OCI-LY7 (cell line): ENCODE measurements at regions not wholly inside any gene's neighbourhood (a gene's known extent, or its start where the extent isn't known, plus 50 kb on each side); places are given as distances from the start of the nearest gene placed in this dataset.

Experiments
- BruUV-seq: library from RNA; stranded (reverse); fragments of 400-500 nt; replicated peaks from 2 replicates; lab custom pipeline; 2021; lab: Mats Ljungman, UMichigan
- CTCF ChIA-PET: fragments of 300-600 bp; sonication (Branson Sonifier 250); formaldehyde crosslinking; loops from one replicate; lab custom pipeline; 2022; ENCODE audit warnings: antibody characterized with exemption; ENCODE audit not compliant: unreplicated experiment; lab: Charles Lee
- POLR2A ChIA-PET: fragments of 300-600 bp; sonication (Branson Sonifier 250); formaldehyde crosslinking; loops from one replicate; lab custom pipeline; 2022; ENCODE audit warnings: antibody characterized with exemption; lab: Charles Lee
- DNase-seq: peaks from one replicate; pipeline ENCODE4 v3.0.0-alpha.2; 2015; ENCODE audit warnings: low spot score
- H2AFZ ChIP-seq: fragments of 200-600 bp; sonication (generic), shearing (Covaris generic); 2 replicates; pipeline ENCODE4 v1.6.1; 2014; ENCODE audit warnings: mild to moderate bottlenecking, antibody characterized with exemption, low read length, moderate library complexity
- H3K27ac ChIP-seq: fragments of 200-600 bp; sonication (generic); 2 replicates; pipeline ENCODE4 v1.5.1; 2014; ENCODE audit warnings: mixed run types, low read depth, mild to moderate bottlenecking, moderate library complexity, low read length, inconsistent platforms; ENCODE audit not compliant: poor library complexity, severe bottlenecking
- H3K36me3 ChIP-seq: fragments of 200-600 bp; sonication (generic); 2 replicates; pipeline ENCODE4 v1.6.1; 2014; ENCODE audit warnings: mild to moderate bottlenecking, antibody characterized with exemption, low read length, moderate library complexity, mixed read lengths; ENCODE audit not compliant: insufficient read depth
- H3K4me1 ChIP-seq: fragments of 200-600 bp; sonication (generic); 2 replicates; pipeline ENCODE4 v1.5.1; 2014; ENCODE audit warnings: mild to moderate bottlenecking, low read length; ENCODE audit not compliant: insufficient read depth, poor library complexity, severe bottlenecking
- H3K4me2 ChIP-seq: fragments of 200-600 bp; sonication (generic); 2 replicates; pipeline ENCODE4 v1.6.1; 2014; ENCODE audit warnings: mild to moderate bottlenecking, low read length
- H3K4me3 ChIP-seq: fragments of 200-600 bp; sonication (generic); 2 replicates; pipeline ENCODE4 v1.5.1; 2014; ENCODE audit warnings: mild to moderate bottlenecking, low read depth, low read length; ENCODE audit not compliant: poor library complexity, severe bottlenecking
- H3K79me2 ChIP-seq: fragments of 200-600 bp; sonication (generic); 2 replicates; pipeline ENCODE4 v1.6.1; 2016; ENCODE audit warnings: low read depth, mild to moderate bottlenecking, low read length, moderate library complexity, mixed read lengths; ENCODE audit not compliant: insufficient read depth
- H3K9me2 ChIP-seq: fragments of 200-600 bp; sonication (generic); 2 replicates; pipeline ENCODE4 v1.6.1; 2016; ENCODE audit warnings: mild to moderate bottlenecking, low read length, mixed read lengths; ENCODE audit not compliant: insufficient read depth
- H3K9me3 ChIP-seq: fragments of 200-600 bp; sonication (generic); 2 replicates; pipeline ENCODE4 v1.6.1; 2014; ENCODE audit warnings: mild to moderate bottlenecking, mixed run types, low read length, mixed read lengths
- H4K20me1 ChIP-seq: fragments of 200-600 bp; sonication (generic); 2 replicates; pipeline ENCODE4 v1.6.1; 2014; ENCODE audit warnings: mild to moderate bottlenecking, antibody characterized with exemption, low read length, moderate library complexity, mixed read lengths; ENCODE audit not compliant: insufficient read depth
- CTCF ChIP-seq: fragments of 200-600 bp; sonication (generic); conservative IDR thresholded peaks from 2 replicates; pipeline ENCODE4 v1.5.1; 2014; ENCODE audit warnings: mild to moderate bottlenecking, antibody characterized with exemption, low read length, moderate library complexity, mixed read lengths
- EZH2phosphoT487 ChIP-seq: fragments of 200-600 bp; sonication (generic); IDR thresholded peaks from 2 replicates; pipeline ENCODE4 v1.6.1; 2018; ENCODE audit warnings: low read depth, borderline replicate concordance, mild to moderate bottlenecking, mixed run types, antibody characterized with exemption, low read length, moderate library complexity, mixed read lengths
- intact Hi-C: fragments of 100-400 bp; cut with micrococcal nuclease; formaldehyde crosslinking; loops from one replicate; pipeline ENCODE4 v1.10.0; 2022; ENCODE audit not compliant: unreplicated experiment

GRCh38 chr7:19872094-19872493 is 98.7 kb upstream of the TMEM196 start:
- DNase-seq, result no peak
- no peak overlapping the region for H2AFZ ChIP-seq
- H3K36me3 ChIP-seq, result no peaks in the 10 kb centered on the region
- no peaks in the 10 kb centered on the region for H3K79me2 ChIP-seq
- H3K9me2 ChIP-seq, result no peaks in the 10 kb centered on the region
- POLR2A ChIA-PET, result no interaction called here
- no peak for TF ChIP-seq CTCF
- no peak for TF ChIP-seq EZH2phosphoT487
- no peaks in the 10 kb centered on the region for H3K9me3 ChIP-seq
- CTCF ChIA-PET, result no interaction called here
- H3K4me3 ChIP-seq, result no peak overlapping the region
- H3K4me2 ChIP-seq, result no peak overlapping the region
- intact Hi-C loops, result loop anchor here (2.0 kb wide), 1 partner anchor 25 kb away; no protein-coding TSS in a partner anchor
- H3K4me1 ChIP-seq, result no peaks in the 10 kb centered on the region
- H4K20me1 ChIP-seq, result no peaks in the 10 kb centered on the region
- no TSS peak for BruUV-seq
- H3K27ac ChIP-seq, result no peak overlapping the region

- Histone ChIP-seq H3K79me2 (no peaks in the 10 kb centered on the region), H3K9me3 (no peaks in the 10 kb centered on the region), H3K4me3 (no peak overlapping the region), H3K27ac (no peak overlapping the region), H4K20me1 (no peaks in the 10 kb centered on the region), H3K4me2 (no peak overlapping the region), H2AFZ (no peak overlapping the region), H3K9me2 (no peaks in the 10 kb centered on the region), H3K36me3 (no peaks in the 10 kb centered on the region), H3K4me1 (no peaks in the 10 kb centered on the region)
- intact Hi-C loops, result no loop called here
- POLR2A ChIA-PET, result no interaction called here
- CTCF ChIA-PET, result interaction anchor here (0.6 kb wide), 1 partner anchor 348 kb away, joined by 3 read pairs; no protein-coding TSS in a partner anchor
- TF ChIP-seq CTCF (no peak), EZH2phosphoT487 (no peak)
- BruUV-seq, result no TSS peak
- DNase-seq, result no peak
Observed at GRCh38 chr7:19871102-19871501, 97.7 kb upstream of the TMEM196 start.

GRCh38 chr7:19869979-19870378 is 96.6 kb upstream of the TMEM196 start:
- no TSS peak for BruUV-seq
- DNase-seq, result no peak
- Histone ChIP-seq H3K4me2 (no peak overlapping the region), H4K20me1 (no peaks in the 10 kb centered on the region), H3K27ac (no peak overlapping the region), H3K36me3 (no peaks in the 10 kb centered on the region), H3K4me3 (no peak overlapping the region), H3K9me2 (no peaks in the 10 kb centered on the region), H3K79me2 (no peaks in the 10 kb centered on the region), H2AFZ (no peak overlapping the region), H3K4me1 (no peaks in the 10 kb centered on the region), H3K9me3 (no peaks in the 10 kb centered on the region)
- TF ChIP-seq CTCF (no peak), EZH2phosphoT487 (no peak)
- CTCF ChIA-PET, result no interaction called here
- POLR2A ChIA-PET, result no interaction called here
- intact Hi-C loops, result no loop called here
